ENCODE measurements at regions not wholly inside any gene's neighbourhood (a gene's known extent, or its start where the extent isn't known, plus 50 kb on each side); places are given as distances from the start of the nearest gene placed in this dataset.
A peak's percentile ranks its signal among the peaks of the same experiment; 100 is the strongest.

DNA sequence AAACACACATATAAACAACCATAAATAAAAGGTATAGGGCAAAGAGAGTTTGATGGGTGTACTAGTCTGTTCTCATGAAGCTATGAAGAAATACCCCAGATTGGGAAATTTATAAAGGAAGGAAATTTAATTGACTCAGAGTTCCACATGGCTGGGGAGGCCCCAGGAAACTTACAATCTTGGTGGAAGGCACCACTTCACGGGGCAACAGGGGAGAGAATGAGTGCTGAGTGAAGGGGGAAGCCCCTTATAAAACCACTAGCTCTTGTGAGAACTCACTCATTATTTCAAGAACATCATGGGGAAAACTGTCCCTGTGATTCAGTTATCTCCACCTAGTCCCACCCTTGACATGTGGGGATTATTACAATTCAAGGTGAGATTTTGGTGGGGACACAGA lies 385.9 kb upstream of the ANO5 start:
- WGBS, 2 donors = 26 to 59% methylated on average over 1 of the region's 1 CpG
- no peak overlapping the region for H3K9ac ChIP-seq (ENCODE audit: insufficient read depth in 1 of 2, low read length in 2 of 2)
- TF ChIP-seq, protein P1, sequence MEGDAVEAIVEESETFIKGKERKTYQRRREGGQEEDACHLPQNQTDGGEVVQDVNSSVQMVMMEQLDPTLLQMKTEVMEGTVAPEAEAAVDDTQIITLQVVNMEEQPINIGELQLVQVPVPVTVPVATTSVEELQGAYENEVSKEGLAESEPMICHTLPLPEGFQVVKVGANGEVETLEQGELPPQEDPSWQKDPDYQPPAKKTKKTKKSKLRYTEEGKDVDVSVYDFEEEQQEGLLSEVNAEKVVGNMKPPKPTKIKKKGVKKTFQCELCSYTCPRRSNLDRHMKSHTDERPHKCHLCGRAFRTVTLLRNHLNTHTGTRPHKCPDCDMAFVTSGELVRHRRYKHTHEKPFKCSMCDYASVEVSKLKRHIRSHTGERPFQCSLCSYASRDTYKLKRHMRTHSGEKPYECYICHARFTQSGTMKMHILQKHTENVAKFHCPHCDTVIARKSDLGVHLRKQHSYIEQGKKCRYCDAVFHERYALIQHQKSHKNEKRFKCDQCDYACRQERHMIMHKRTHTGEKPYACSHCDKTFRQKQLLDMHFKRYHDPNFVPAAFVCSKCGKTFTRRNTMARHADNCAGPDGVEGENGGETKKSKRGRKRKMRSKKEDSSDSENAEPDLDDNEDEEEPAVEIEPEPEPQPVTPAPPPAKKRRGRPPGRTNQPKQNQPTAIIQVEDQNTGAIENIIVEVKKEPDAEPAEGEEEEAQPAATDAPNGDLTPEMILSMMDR (IDR thresholded peaks at IDR 0.05; ENCODE audit: control extremely low read depth, extremely low read depth) = no peak
- no peak for ATAC-seq (ENCODE audit: insufficient read depth, low FRiP score)
- H3K27ac ChIP-seq (ENCODE audit: low read depth in 1 of 2, low read length in 1 of 2) = no peak overlapping the region
- no peaks in the 10 kb centered on the region for H3K36me3 ChIP-seq (ENCODE audit: control insufficient read depth in 4 of 4, insufficient read depth in 4 of 4, low read length in 4 of 4)
- DNase-seq = no peak
- no peaks in the 10 kb centered on the region for H3K27me3 ChIP-seq (ENCODE audit: control insufficient read depth in 3 of 3, insufficient read depth in 3 of 3, low read length in 2 of 3)
- H3K9me3 ChIP-seq (ENCODE audit: control insufficient read depth in 4 of 4, insufficient read depth in 3 of 4, low read length in 3 of 4) = peaks cover 0 to 3% (median 0%) of the 10 kb centered on the region in 4 donors
- H3K4me3 ChIP-seq = no peak overlapping the region
- no peaks in the 10 kb centered on the region for H3K4me1 ChIP-seq (ENCODE audit: control insufficient read depth in 5 of 5, insufficient read depth in 5 of 5, low read length in 5 of 5)

- no peaks in the 10 kb centered on the region for H3K4me1 ChIP-seq (ENCODE audit: control insufficient read depth in 5 of 5, insufficient read depth in 5 of 5, low read length in 5 of 5)
- TF ChIP-seq, protein P1 (IDR thresholded peaks at IDR 0.05; ENCODE audit: control extremely low read depth, extremely low read depth) = no peak
- no peaks in the 10 kb centered on the region for H3K27me3 ChIP-seq (ENCODE audit: control insufficient read depth in 3 of 3, insufficient read depth in 3 of 3, low read length in 2 of 3)
- 66 to 67% methylated on average over 2 of the region's 2 CpGs for WGBS, 2 donors
- no peak for ATAC-seq (ENCODE audit: insufficient read depth, low FRiP score)
- DNase-seq = no peak
- no peak overlapping the region for H3K27ac ChIP-seq (ENCODE audit: low read depth in 1 of 2, low read length in 1 of 2)
- no peak overlapping the region for H3K4me3 ChIP-seq
- H3K9me3 ChIP-seq (ENCODE audit: control insufficient read depth in 4 of 4, insufficient read depth in 3 of 4, low read length in 3 of 4) = peaks cover 0 to 3% (median 0%) of the 10 kb centered on the region in 4 donors
- H3K9ac ChIP-seq (ENCODE audit: insufficient read depth in 1 of 2, low read length in 2 of 2) = no peak overlapping the region
- no peaks in the 10 kb centered on the region for H3K36me3 ChIP-seq (ENCODE audit: control insufficient read depth in 4 of 4, insufficient read depth in 4 of 4, low read length in 4 of 4)
These were observed 385.5 kb upstream of the ANO5 start for GRCh38 chr11:21807350-21807749.

- ATAC-seq (ENCODE audit: insufficient read depth, low FRiP score) (no peak), DNase-seq (peak in 1 of 3 donors; percentile 20)
- Histone ChIP-seq H3K36me3 (ENCODE audit: control insufficient read depth in 4 of 4, insufficient read depth in 4 of 4, low read length in 4 of 4) (no peaks in the 10 kb centered on the region), H3K27ac (ENCODE audit: low read depth in 1 of 2, low read length in 1 of 2) (no peak overlapping the region), H3K4me1 (ENCODE audit: control insufficient read depth in 5 of 5, insufficient read depth in 5 of 5, low read length in 5 of 5) (no peaks in the 10 kb centered on the region), H3K9ac (ENCODE audit: insufficient read depth in 1 of 2, low read length in 2 of 2) (no peak overlapping the region), H3K27me3 (ENCODE audit: control insufficient read depth in 3 of 3, insufficient read depth in 3 of 3, low read length in 2 of 3) (no peaks in the 10 kb centered on the region), H3K4me3 (no peak overlapping the region), H3K9me3 (ENCODE audit: control insufficient read depth in 4 of 4, insufficient read depth in 3 of 4, low read length in 3 of 4) (peaks cover 0 to 5% (median 0%) of the 10 kb centered on the region in 4 donors)
- 45 to 53% methylated on average over 7 of the region's 7 CpGs for WGBS, 2 donors
- TF ChIP-seq, protein P1 (IDR thresholded peaks at IDR 0.05; ENCODE audit: control extremely low read depth, extremely low read depth) = no peak
These were observed 382.2 kb upstream of the ANO5 start for GRCh38 chr11:21810650-21811049.

- 65 to 70% methylated on average over 4 of the region's 4 CpGs for WGBS, 2 donors
- H3K9ac ChIP-seq (ENCODE audit: insufficient read depth in 1 of 2, low read length in 2 of 2) = no peak overlapping the region
These were observed 381.3 kb upstream of the ANO5 start for GRCh38 chr11:21811572-21811971.

More at GRCh38 chr11:21811572-21811971, 381.3 kb upstream of the ANO5 start:
- ATAC-seq (ENCODE audit: insufficient read depth, low FRiP score) (no peak), DNase-seq (no peak)
- TF ChIP-seq, protein P1 (IDR thresholded peaks at IDR 0.05; ENCODE audit: control extremely low read depth, extremely low read depth) = no peak
- Histone ChIP-seq H3K4me1 (ENCODE audit: control insufficient read depth in 5 of 5, insufficient read depth in 5 of 5, low read length in 5 of 5) (no peaks in the 10 kb centered on the region), H3K36me3 (ENCODE audit: control insufficient read depth in 4 of 4, insufficient read depth in 4 of 4, low read length in 4 of 4) (no peaks in the 10 kb centered on the region), H3K27me3 (ENCODE audit: control insufficient read depth in 3 of 3, insufficient read depth in 3 of 3, low read length in 2 of 3) (no peaks in the 10 kb centered on the region), H3K9me3 (ENCODE audit: control insufficient read depth in 4 of 4, insufficient read depth in 3 of 4, low read length in 3 of 4) (peaks cover 0 to 5% (median 0%) of the 10 kb centered on the region in 4 donors), H3K27ac (ENCODE audit: low read depth in 1 of 2, low read length in 1 of 2) (no peak overlapping the region), H3K4me3 (no peak overlapping the region)
